ENCODE measurements at regions not wholly inside any gene's neighbourhood (a gene's known extent, or its start where the extent isn't known, plus 50 kb on each side); places are given as distances from the start of the nearest gene placed in this dataset.
"Not testable (repeated sequence)": the region's sequence is repeated elsewhere in the genome, so short reads cannot be mapped to it uniquely, and the experiment has no call there.

- DNase-seq, result not testable (repeated sequence)
Measured at GRCh38 chr15:20306497-20307106, 235.0 kb downstream of the GOLGA6L6 start.

DNA sequence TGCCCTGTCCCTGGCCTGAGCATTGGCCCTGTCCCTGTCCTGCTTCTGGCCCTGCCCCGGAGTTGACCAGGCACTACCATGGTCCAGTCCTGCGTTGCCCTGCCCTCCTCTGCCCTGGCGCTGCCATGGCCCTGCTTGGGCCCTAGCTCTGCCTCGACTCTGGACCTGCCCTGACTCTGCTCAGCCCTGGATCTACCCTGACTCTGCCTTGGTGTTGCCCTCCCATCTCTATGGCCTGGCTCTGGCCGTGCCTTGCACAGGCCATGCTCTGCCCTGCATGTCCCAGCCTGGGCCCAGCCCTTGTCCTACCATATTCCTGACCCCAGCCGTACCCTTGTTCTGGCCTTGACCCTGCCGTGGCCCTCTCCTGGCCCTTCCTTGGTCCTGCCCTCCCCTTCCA lies 235.7 kb downstream of the GOLGA6L6 start:
- not testable (repeated sequence) for DNase-seq

DNA sequence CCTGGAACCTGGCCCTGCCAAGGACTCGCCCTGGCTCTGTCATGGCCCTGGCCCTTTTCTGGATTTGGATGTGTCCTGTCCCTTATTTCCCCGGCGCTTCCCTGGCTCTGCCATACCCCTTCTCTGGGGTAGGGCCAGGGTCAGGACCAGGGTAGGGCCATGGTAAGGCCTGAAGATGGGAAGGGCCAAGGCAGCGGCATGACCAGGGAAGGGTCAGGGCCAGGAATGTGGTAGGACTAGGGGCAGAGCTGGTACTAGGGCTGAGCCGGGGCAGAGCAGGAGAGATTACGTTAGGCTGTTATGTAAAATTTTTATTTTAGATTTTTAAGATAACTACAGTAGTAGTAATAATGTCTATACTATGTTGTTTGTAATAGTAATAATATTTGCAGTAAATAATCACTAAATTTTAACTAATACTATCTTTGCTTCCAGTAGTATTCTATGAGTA lies 236.6 kb downstream of the GOLGA6L6 start:
- not testable (repeated sequence) for DNase-seq

- DNase-seq, result not testable (repeated sequence)
Measured at GRCh38 chr15:20304282-20305014, 237.2 kb downstream of the GOLGA6L6 start.

GRCh38 chr15:20303248-20304171 lies 238.1 kb downstream of the GOLGA6L6 start:
- not testable (repeated sequence) for DNase-seq

DNA sequence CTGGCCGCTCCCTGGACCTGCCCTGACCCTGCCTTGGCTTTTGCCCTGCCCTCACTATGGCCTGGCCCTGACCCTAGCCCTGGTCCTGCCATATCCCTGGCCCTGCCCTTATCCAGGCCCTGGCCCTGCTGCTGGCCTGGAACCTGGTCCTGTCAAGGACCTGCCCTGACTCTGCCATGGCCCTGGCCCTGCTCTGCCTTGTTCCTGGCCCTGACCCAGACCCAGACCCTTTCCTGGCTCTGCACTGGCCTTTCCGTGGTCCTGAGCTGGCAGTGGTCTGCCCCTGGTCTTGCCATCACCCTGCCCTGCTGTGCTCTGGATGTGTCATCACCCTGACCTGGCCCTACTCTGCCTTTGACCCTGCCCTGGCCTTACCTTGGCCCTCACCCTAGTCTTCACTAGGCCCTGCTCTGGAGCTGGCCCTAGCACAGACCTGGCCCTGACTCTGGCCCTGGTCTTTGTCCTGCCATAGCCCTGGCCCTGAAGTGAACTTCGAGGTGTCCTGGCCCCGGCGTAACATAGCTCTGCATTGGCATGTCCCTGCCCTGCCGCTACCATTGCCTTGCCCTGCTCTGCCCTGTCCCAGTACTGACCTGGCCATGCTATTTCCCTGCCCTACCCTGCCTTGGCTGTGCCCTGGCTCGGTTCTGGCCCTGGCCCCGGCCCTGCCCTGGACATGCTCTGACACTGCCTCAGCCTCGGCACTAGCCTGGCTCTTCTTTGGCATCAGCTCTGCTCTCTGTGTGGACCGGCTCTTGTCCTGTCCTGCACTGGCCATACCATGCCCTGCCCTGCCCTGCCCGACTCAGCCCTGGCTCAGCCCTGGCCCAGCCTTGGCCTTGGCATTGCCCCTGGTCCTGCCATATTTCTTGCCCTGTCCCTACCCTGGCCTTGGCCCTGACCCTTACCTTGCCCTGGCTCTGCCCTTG lies 239.2 kb downstream of the GOLGA6L6 start:
- not testable (repeated sequence) for DNase-seq

DNA sequence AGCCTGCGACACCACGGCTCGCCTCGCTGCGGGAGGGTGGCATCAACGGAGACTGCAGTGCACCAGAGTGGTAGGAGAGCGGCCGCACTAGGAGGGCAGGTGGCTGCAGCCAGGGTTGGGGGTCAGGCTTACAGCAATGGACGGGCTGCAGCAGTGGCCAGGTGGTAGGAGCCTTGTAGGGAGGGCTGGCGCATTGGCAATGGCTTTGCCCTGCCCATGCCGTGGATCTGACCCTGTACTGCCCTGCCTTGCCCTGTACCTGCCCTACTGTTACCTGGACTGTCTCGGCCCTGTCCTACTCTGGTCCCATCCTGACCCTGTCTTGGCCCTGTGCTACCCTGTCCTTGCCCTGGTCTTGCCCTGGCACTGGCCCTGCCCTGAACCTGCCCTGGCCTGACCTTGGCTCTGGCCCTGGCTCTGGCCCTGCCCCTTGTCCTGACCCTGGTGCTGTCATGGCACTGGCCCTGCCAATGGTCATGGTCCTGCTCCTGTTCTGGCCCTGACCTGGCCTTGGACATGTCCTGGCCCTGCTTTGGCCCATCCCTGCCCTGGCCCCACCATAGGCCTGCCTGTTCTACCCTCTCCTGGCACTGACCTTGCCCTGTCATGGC lies 240.0 kb downstream of the GOLGA6L6 start:
- DNase-seq, result not testable (repeated sequence)

GRCh38 chr15:20301041-20301390 lies 240.6 kb downstream of the GOLGA6L6 start:
- DNase-seq, result not testable (repeated sequence)

DNA sequence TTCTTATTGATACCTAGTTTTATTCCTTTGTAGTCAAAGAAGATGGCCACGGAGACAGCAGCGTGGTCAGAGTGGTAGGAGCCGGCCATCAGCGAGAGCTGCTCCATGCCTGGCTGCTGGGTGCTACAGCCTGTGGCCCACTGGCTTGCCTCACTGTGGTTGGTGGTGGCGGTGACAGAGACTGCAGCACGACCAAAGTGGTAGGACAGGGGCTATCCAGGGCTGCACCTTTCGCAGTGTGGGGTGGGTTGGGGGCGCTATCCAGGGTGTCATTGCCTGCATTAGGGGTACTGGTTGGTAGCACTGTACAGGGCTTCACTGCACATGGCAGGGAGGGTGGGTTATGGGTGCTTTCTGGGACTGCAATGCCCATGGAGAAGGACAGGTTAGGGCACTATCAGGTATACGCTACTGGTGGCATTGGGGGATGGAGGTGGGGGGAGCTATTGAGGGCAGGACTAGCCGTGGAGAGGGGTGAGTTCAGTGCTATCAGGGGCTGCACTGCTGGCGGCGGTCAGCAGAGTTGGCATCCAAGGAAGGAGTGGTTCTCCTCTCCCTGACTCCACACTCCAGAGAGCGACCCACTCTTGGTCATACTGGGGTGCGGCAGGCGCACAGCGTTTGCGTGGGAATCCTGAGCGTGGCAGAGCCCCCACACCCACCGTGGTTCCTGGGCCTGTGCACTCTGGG lies 241.1 kb downstream of the GOLGA6L6 start:
- DNase-seq, result not testable (repeated sequence)

GRCh38 chr15:20297603-20298123 lies 243.9 kb downstream of the GOLGA6L6 start:
- DNase-seq, result not testable (repeated sequence)

DNA sequence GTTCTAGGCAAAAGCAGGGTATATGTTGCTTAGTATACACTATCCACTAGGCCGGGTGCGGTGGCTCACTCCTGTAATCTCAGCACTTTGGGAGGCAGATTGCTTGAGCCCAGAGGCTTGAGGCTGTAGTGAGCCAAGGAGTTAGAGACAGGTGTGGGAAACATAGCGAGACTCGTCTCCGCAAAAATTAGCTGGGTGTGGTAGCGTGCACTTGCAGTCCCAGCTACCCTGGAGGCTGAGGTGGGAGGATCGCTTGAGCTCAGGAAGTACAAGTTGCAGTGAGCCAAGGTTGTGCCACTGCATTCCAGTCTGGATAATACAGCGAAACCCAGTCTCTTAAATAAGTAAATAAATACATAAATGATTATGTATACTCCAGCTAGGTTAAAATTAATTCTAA lies 245.3 kb downstream of the GOLGA6L6 start:
- DNase-seq, result not testable (repeated sequence)

GRCh38 chr15:20295238-20295811 lies 246.3 kb downstream of the GOLGA6L6 start:
- no peak for DNase-seq

DNA sequence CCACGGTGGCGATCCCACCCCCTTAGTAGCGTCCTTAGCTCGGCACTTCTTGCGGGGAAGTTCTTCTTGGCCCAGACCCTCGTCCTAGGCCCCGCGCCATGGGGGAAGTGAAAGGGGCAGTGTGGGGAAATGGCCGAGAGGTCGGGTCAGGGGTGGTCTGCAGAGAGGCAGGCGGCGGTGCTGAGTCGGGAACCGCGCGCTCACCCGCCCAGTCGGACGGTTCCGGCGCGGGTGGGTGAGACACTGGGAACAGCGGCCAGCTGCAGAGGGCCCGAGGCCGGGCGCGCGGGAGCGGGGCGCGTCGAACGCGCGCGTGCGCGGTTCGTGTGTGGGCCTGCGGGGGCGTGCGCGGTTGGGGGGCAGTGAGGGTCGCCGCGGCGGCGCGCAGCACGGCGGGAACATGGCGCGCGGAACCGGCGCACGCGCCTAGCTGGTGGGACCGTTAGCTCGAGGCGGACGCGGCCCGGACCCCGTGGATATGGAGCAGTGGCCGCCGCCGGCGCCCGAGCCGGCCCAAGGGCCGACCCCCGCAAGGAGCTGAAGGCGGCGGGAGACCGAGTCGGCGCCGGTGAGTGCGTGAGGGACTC lies 246.9 kb downstream of the GOLGA6L6 start:
- DNase-seq, result no peak

DNA sequence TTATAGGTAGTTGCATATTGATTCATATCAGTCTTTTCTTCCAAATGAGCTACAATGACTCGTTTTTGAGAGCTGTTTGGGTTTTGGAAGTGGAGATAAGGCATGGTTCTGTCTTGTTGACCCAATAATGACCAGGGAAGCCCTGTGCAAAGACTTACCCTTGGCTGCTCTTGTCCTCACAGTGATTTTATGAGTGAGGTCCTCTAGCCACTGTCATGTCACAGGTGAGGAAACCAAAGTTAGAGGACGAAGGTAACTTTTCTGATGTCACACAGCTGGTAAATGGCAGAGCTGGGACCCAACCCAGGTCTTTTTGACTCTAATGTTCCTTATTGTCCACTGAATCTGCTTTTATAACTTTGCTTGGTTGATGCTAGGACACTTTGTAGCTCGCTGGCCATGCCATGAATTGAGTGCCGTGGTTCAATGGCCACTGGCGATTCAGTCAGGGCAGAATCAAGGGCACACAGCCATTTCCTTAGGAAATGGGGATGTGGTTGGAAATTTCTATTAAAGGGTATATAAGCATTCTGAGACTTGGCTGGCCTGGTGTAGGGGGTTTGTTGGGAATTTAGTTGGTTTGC lies 249.1 kb downstream of the GOLGA6L6 start:
- DNase-seq, result not testable (repeated sequence)

DNA sequence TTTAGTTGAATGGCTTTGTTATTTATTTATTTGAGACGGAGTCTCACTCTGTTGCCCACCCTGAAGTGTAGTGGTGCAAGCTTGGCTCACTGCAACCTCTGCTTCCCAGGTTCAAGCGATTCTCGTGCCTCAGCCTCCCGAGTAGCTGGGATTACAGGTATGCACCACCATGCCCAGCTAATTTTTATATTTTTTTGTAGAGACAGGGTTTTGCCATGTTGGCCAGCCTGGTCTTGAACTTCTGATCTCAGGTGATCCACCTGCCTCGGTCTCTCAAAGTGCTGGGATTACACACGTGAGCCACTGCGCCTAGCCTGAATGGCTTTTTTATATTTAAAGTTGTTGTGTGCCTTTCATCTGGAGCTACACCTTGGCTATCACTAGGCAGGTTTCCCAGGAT lies 250.0 kb downstream of the GOLGA6L6 start:
- not testable (repeated sequence) for DNase-seq

- not testable (repeated sequence) for DNase-seq
Measured at GRCh38 chr15:20290606-20291005, 251.0 kb downstream of the GOLGA6L6 start.

DNA sequence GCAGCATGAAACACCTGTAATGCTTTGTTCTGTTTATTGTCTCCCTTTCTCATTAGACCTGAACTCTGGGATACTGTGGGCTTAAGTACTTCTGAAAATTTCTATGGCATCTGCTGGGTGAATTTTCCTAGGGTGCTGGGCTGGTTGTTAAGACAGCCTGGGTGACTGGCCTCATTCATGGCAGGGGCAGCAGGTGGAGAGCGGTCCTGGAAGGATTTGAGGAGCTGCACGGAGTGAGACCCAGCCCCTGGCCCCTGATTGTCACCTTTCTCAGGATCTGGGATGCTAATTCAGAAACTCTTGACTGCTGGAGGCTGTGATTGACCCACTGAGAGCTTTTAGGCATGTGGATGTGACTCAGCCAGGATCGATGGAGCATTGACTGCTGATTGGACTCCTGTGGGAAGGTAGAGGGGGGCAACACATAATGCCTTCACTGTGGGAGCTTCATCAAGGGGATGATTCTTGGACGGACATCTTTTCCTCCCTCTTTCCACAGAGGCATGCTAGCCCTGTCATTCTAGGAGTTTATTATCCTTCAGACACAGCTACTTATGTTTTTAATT lies 252.0 kb downstream of the GOLGA6L6 start:
- DNase-seq, result not testable (repeated sequence)

DNA sequence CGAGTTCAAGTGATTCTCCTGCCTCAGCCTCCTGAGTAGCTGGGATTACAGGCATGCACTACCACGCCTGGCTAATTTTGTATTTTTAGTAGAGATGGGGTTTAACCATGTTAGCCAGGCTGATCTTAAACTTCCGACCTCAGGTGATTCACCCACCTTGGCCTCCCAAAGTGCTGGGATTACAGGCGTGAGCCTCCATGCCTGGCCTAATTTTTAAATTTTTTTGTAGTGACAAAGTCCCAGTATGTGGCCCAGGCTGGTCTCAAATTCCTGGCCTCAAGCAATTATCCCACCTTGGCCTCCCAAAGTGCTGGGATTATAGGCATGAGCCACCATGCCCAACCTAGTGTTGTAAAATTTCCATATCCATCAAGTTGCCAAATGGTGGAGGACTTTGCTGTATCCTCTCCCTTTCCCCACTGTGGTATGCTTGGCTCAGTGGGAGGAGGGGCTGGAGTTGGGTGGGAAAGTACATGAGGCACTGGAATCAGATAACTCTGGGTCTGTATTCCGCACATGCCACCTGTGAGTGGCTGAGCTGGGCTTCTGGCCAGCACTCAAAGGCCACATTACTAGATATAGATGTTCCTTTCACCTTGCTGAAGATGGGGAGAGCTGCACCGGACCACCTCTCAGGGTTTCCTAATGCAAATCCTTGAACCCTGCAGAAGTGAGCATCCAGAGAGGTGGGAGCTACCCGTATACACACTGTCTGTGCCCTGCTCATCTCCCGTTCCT lies 252.6 kb downstream of the GOLGA6L6 start:
- not testable (repeated sequence) for DNase-seq

Data from T-helper 1 cell (primary cell).